Epithelial cell of proximal tubule (primary cell): ENCODE measurements at regions not wholly inside any gene's neighbourhood (a gene's known extent, or its start where the extent isn't known, plus 50 kb on each side); places are given as distances from the start of the nearest gene placed in this dataset.

Experiments used
- DNase-seq: peaks from one replicate; pipeline ENCODE4 v3.0.0-alpha.2; 2011; ENCODE audit warnings: low read depth
- H3K4me3 ChIP-seq: 2 replicates; pipeline ENCODE4 v1.5.1; 2011; ENCODE audit warnings: low read depth, mild to moderate bottlenecking, low read length
- CTCF ChIP-seq: conservative IDR thresholded peaks from 2 replicates; pipeline ENCODE4 v1.5.1; 2012; ENCODE audit warnings: low read depth, mild to moderate bottlenecking, low read length

- no peak overlapping the region for H3K4me3 ChIP-seq
- TF ChIP-seq CTCF, result no peak
- no peak for DNase-seq
Measured at GRCh38 chr2:167493862-167494261, 605.6 kb downstream of the XIRP2 start.

- TF ChIP-seq CTCF, result no peak
- H3K4me3 ChIP-seq, result no peak overlapping the region
- no peak for DNase-seq
Measured at GRCh38 chr2:167492486-167492885, 604.2 kb downstream of the XIRP2 start.

DNA sequence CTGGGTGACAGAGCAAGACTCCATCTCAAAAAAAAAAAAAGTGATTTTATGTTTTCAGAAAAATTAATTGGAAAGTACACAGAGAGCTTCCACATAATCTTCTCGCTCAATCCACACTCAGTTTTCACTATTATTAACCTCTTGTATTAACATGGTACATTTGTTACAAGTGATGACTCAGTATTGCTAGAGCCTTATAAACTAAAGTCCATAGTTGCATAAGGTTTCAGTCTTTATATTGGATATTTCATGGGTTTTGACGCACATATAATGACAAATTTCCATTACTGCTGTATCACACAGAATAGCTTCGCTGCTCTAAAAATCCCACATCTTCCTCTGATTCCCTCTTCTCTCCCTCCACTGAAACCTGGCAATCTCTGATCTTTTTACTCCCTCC is 603.5 kb downstream of the XIRP2 start:
- no peak overlapping the region for H3K4me3 ChIP-seq
- TF ChIP-seq CTCF, result no peak
- DNase-seq, result no peak

DNA sequence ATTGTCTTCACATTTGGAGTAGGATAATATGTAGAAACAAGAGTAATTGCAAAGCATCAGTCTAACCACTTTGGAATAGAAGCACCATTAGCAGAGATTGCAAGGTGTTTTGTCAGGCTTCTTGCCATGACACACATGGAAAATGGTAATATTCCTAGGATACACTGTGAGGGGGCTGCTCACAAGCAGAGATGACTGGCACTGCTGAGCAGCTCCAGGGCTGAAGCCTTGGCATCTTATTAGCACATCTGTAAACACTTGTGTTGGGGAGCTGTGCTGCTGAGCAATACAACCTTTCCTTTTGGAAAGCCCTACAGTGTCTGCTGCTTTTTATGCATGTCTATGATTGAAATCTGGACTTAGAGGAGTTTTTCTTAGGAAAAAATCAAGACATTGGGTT is 602.2 kb downstream of the XIRP2 start:
- DNase-seq, result no peak
- H3K4me3 ChIP-seq, result no peak overlapping the region
- no peak for TF ChIP-seq CTCF

GRCh38 chr2:167489325-167489724 is 601.0 kb downstream of the XIRP2 start:
- TF ChIP-seq CTCF, result no peak
- no peak for DNase-seq
- H3K4me3 ChIP-seq, result no peak overlapping the region

DNA sequence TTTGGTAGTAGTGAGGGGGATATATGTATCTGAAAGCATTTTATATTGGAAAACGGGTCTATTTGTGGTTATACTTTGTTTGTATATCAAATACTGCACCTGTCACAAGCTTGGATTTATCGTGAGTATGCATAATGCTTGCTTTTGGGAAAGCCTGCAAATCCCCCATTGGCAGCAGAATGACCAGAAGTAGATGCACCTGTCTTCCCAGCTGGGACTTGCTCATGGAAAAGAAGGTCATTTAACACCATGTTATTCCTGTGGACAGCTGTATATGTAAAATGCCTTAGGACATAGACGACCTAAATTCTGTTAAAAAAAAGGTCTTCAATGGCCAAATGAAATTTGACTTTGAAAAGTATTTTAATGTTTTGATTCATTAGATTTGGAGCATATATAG is 599.4 kb downstream of the XIRP2 start:
- no peak for DNase-seq
- no peak for TF ChIP-seq CTCF
- no peak overlapping the region for H3K4me3 ChIP-seq

- no peak overlapping the region for H3K4me3 ChIP-seq
- TF ChIP-seq CTCF, result no peak
- no peak for DNase-seq
Measured at GRCh38 chr2:167484875-167485274, 596.6 kb downstream of the XIRP2 start.
